ENCODE measurements at regions not wholly inside any gene's neighbourhood (a gene's known extent, or its start where the extent isn't known, plus 50 kb on each side); places are given as distances from the start of the nearest gene placed in this dataset.

DNA sequence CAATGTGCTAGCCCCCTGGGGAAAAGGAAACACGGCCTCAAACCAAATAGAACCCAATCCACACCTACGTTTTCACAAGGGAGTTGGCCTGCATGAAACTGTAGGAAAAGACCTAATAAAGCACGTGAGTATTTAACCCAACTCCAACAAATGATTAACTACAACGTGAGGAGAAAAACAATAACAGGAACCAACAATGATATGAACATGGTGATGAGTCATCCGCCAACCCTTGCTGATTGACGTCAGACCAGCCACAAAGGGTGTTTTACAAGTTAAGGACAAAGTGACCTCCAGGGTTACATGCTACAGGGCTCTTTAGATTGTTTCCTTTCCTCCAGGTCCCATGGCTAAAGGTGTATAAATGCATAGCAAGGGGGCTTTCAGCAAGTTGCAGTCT is 460.5 kb downstream of the COG6 start:
- TF ChIP-seq, protein P1, sequence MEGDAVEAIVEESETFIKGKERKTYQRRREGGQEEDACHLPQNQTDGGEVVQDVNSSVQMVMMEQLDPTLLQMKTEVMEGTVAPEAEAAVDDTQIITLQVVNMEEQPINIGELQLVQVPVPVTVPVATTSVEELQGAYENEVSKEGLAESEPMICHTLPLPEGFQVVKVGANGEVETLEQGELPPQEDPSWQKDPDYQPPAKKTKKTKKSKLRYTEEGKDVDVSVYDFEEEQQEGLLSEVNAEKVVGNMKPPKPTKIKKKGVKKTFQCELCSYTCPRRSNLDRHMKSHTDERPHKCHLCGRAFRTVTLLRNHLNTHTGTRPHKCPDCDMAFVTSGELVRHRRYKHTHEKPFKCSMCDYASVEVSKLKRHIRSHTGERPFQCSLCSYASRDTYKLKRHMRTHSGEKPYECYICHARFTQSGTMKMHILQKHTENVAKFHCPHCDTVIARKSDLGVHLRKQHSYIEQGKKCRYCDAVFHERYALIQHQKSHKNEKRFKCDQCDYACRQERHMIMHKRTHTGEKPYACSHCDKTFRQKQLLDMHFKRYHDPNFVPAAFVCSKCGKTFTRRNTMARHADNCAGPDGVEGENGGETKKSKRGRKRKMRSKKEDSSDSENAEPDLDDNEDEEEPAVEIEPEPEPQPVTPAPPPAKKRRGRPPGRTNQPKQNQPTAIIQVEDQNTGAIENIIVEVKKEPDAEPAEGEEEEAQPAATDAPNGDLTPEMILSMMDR (optimal IDR thresholded peaks at IDR 0.05 in 1 of 3, IDR thresholded peaks at IDR 0.05 in 1 of 3, conservative IDR thresholded peaks at IDR 0.05 in 1 of 3; ENCODE audit: extremely low read depth in 1 of 3, insufficient read depth in 2 of 3, low read length in 3 of 3), result no peak
- no peak for TF ChIP-seq EZH2 (IDR thresholded peaks at IDR 0.05; ENCODE audit: low read length)

Data from keratinocyte (primary cell).